ENCODE measurements at regions not wholly inside any gene's neighbourhood (a gene's known extent, or its start where the extent isn't known, plus 50 kb on each side); places are given as distances from the start of the nearest gene placed in this dataset.
A peak's percentile ranks its signal among the peaks of the same experiment; 100 is the strongest.

GRCh38 chr5:35370871-35371270 lies 140.6 kb upstream of the PRLR start:
- FAIRE-seq (no peak), DNase-seq (ENCODE audit: extremely low spot score, insufficient read length, low read depth) (no peak)

GRCh38 chr5:35369965-35370790 lies 139.9 kb upstream of the PRLR start:
- FAIRE-seq (no peak), DNase-seq (ENCODE audit: extremely low spot score, insufficient read length, low read depth) (no peak)

GRCh38 chr5:35367526-35367925 lies 137.2 kb upstream of the PRLR start:
- FAIRE-seq, result no peak
- DNase-seq (ENCODE audit: extremely low spot score, insufficient read length, low read depth), result no peak

- FAIRE-seq, result peak; percentile 24
- DNase-seq (ENCODE audit: extremely low spot score, insufficient read length, low read depth), result no peak
Measured at GRCh38 chr5:35365758-35366157, 135.5 kb upstream of the PRLR start.

GRCh38 chr5:35364350-35364749 lies 134.1 kb upstream of the PRLR start:
- FAIRE-seq (peak; percentile 42), DNase-seq (ENCODE audit: extremely low spot score, insufficient read length, low read depth) (no peak)

GRCh38 chr5:35363387-35363965 lies 133.2 kb upstream of the PRLR start:
- no peak for FAIRE-seq

GRCh38 chr5:35362772-35363171 lies 132.5 kb upstream of the PRLR start:
- FAIRE-seq (no peak), DNase-seq (ENCODE audit: extremely low spot score, insufficient read length, low read depth) (no peak)

More at GRCh38 chr5:35363387-35363965, 133.2 kb upstream of the PRLR start:
- DNase-seq (ENCODE audit: extremely low spot score, insufficient read length, low read depth), result no peak

GRCh38 chr5:35360671-35361070 lies 130.4 kb upstream of the PRLR start:
- DNase-seq (ENCODE audit: extremely low spot score, insufficient read length, low read depth) (no peak), FAIRE-seq (no peak)

GRCh38 chr5:35359859-35360258 lies 129.6 kb upstream of the PRLR start:
- FAIRE-seq, result no peak
- no peak for DNase-seq (ENCODE audit: extremely low spot score, insufficient read length, low read depth)

- FAIRE-seq, result no peak
Measured at GRCh38 chr5:35357973-35358372, 127.7 kb upstream of the PRLR start.

GRCh38 chr5:35356725-35357124 lies 126.4 kb upstream of the PRLR start:
- no peak for FAIRE-seq
- no peak for DNase-seq (ENCODE audit: extremely low spot score, insufficient read length, low read depth)

More at GRCh38 chr5:35357973-35358372, 127.7 kb upstream of the PRLR start:
- no peak for DNase-seq (ENCODE audit: extremely low spot score, insufficient read length, low read depth)

- DNase-seq (ENCODE audit: extremely low spot score, insufficient read length, low read depth), result no peak
Measured at GRCh38 chr5:35354751-35355150, 124.5 kb upstream of the PRLR start.

GRCh38 chr5:35345222-35345621 lies 114.9 kb upstream of the PRLR start:
- no peak for DNase-seq (ENCODE audit: extremely low spot score, insufficient read length, low read depth)

More at GRCh38 chr5:35354751-35355150, 124.5 kb upstream of the PRLR start:
- FAIRE-seq, result no peak

GRCh38 chr5:35342664-35343063 lies 112.4 kb upstream of the PRLR start:
- no peak for FAIRE-seq
- no peak for DNase-seq (ENCODE audit: extremely low spot score, insufficient read length, low read depth)

More at GRCh38 chr5:35345222-35345621, 114.9 kb upstream of the PRLR start:
- no peak for FAIRE-seq

GRCh38 chr5:35341189-35341588 lies 110.9 kb upstream of the PRLR start:
- DNase-seq (ENCODE audit: extremely low spot score, insufficient read length, low read depth) (no peak), FAIRE-seq (no peak)

- FAIRE-seq, result no peak
- DNase-seq (ENCODE audit: extremely low spot score, insufficient read length, low read depth), result no peak
Measured at GRCh38 chr5:35339616-35340100, 109.4 kb upstream of the PRLR start.

GRCh38 chr5:35339006-35339405 lies 108.7 kb upstream of the PRLR start:
- FAIRE-seq (no peak), DNase-seq (ENCODE audit: extremely low spot score, insufficient read length, low read depth) (no peak)

GRCh38 chr5:35338157-35338453 lies 107.8 kb upstream of the PRLR start:
- FAIRE-seq, result no peak
- DNase-seq (ENCODE audit: extremely low spot score, insufficient read length, low read depth), result no peak

GRCh38 chr5:35337340-35338156 lies 107.3 kb upstream of the PRLR start:
- no peak for FAIRE-seq

GRCh38 chr5:35336230-35336629 lies 105.9 kb upstream of the PRLR start:
- DNase-seq (ENCODE audit: extremely low spot score, insufficient read length, low read depth), result no peak
- no peak for FAIRE-seq

More at GRCh38 chr5:35337340-35338156, 107.3 kb upstream of the PRLR start:
- no peak for DNase-seq (ENCODE audit: extremely low spot score, insufficient read length, low read depth)

GRCh38 chr5:35335752-35336151 lies 105.5 kb upstream of the PRLR start:
- DNase-seq (ENCODE audit: extremely low spot score, insufficient read length, low read depth) (no peak), FAIRE-seq (no peak)
